K562 (cell line): ENCODE measurements at regions not wholly inside any gene's neighbourhood (a gene's known extent, or its start where the extent isn't known, plus 50 kb on each side); places are given as distances from the start of the nearest gene placed in this dataset.

ENCODE experiments used
- ATAC-seq: fragments of 200-7000 bp; cut with Tn5 transposase; 3 replicates; pipeline ENCODE4 v1.9.1; 2020; ENCODE audit warnings: moderate library complexity
- BruUV-seq: library from RNA; stranded (reverse); fragments of 400-500 nt; replicated peaks from 2 replicates; lab custom pipeline; 2021; lab: Mats Ljungman, UMichigan
- CTCF ChIA-PET: fragments of 300-600 bp; formaldehyde crosslinking; extraction: SDS; loops from one replicate; lab custom pipeline; 2021; ENCODE audit warnings: low intra/inter-chr PET ratio; lab: Yijun Ruan, JAX
- POLR2A ChIA-PET: fragments of 300-600, 350-650 bp; sonication (Branson Sonifier 250); formaldehyde crosslinking; extraction: SDS; loops from one replicate; lab custom pipeline; 2021; ENCODE audit warnings: antibody characterized with exemption, inconsistent platforms; lab: Yijun Ruan, JAX
- DNase-seq, 4 experiments: peaks; one replicate each; pipeline versions ENCODE4 v3.0.0 to v3.0.0-alpha.2; 2011 to 2018; ENCODE audit warnings: low spot score in 3 of 4, mixed read lengths in 3 of 4; ENCODE audit errors: extremely low read depth in 1 of 4
- FAIRE-seq: peaks from 2 replicates; lab custom pipeline; 2011; peaks lifted over from hg19 to GRCh38; lab: Jason Lieb, UNC
- H2AFZ ChIP-seq: 2 replicates; pipeline ENCODE4 v1.6.0; 2011; ENCODE audit warnings: low read depth, low read length, control low read depth, inconsistent platforms
- H3K27ac ChIP-seq: fragments of 200-600 bp; 3 replicates; pipeline ENCODE4 v1.8.0; 2011; ENCODE audit warnings: low read depth, mild to moderate bottlenecking, control low read depth, inconsistent platforms, low read length, moderate library complexity, mixed read lengths; ENCODE audit errors: extremely low read depth
- H3K27me3 ChIP-seq, 2 experiments: fragments of 300-600 bp in 1 of 2; 2 replicates in 1 of 2; 3 replicates in 1 of 2; pipeline versions ENCODE4 v1.6.0 to v1.8.0; 2011; ENCODE audit warnings: inconsistent platforms in 2 of 2, low read length in 2 of 2, mild to moderate bottlenecking in 1 of 2, mixed read lengths in 1 of 2, moderate library complexity in 1 of 2; ENCODE audit not compliant: control insufficient read depth in 2 of 2, insufficient read depth in 2 of 2
- H3K36me3 ChIP-seq: fragments of 300-600 bp; 3 replicates; pipeline ENCODE4 v1.8.0; 2011; ENCODE audit warnings: mild to moderate bottlenecking, low read length, inconsistent platforms; ENCODE audit not compliant: control insufficient read depth, insufficient read depth
- H3K4me1 ChIP-seq, 2 experiments: fragments of 200-600 bp in 1 of 2; replicated peaks in 1 of 2; 2 replicates in 1 of 2; 3 replicates in 1 of 2; pipeline versions ENCODE4 v1.5.1 to v1.8.0; 2011; ENCODE audit warnings: inconsistent platforms in 2 of 2, low read length in 2 of 2, mild to moderate bottlenecking in 1 of 2, mixed read lengths in 1 of 2, moderate library complexity in 1 of 2; ENCODE audit not compliant: control insufficient read depth in 2 of 2, insufficient read depth in 2 of 2
- H3K4me2 ChIP-seq: 2 replicates; pipeline ENCODE4 v1.6.1; 2011; ENCODE audit warnings: low read length, control low read depth, inconsistent platforms, mixed read lengths; ENCODE audit not compliant: insufficient read depth
- H3K4me3 ChIP-seq: fragments of 200-600 bp; sonication (generic), shearing (Covaris generic); 2 replicates; pipeline ENCODE4 v1.5.1; 2016; ENCODE audit warnings: control low read depth, inconsistent platforms
- H3K79me2 ChIP-seq: fragments of 200-600 bp; 3 replicates; pipeline ENCODE4 v1.8.0; 2011; ENCODE audit warnings: low read length, inconsistent platforms; ENCODE audit not compliant: control insufficient read depth, insufficient read depth
- H3K9ac ChIP-seq, 2 experiments: 2 replicates each; pipeline versions ENCODE4 v1.6.0 to v1.6.1; 2011; ENCODE audit warnings: low read depth in 2 of 2, low read length in 2 of 2, control low read depth in 1 of 2, inconsistent platforms in 1 of 2, mild to moderate bottlenecking in 1 of 2, mixed read lengths in 1 of 2; ENCODE audit not compliant: insufficient read depth in 1 of 2
- H3K9me1 ChIP-seq: one replicate; pipeline ENCODE4 v1.6.0; 2011; ENCODE audit warnings: inconsistent platforms, mild to moderate bottlenecking, low read length, moderate library complexity; ENCODE audit not compliant: control insufficient read depth, insufficient read depth
- H3K9me3 ChIP-seq: replicated peaks from 2 replicates; pipeline ENCODE4 v1.5.1; 2011; ENCODE audit warnings: low read depth, low read length, inconsistent platforms; ENCODE audit not compliant: control insufficient read depth, insufficient read depth
- H4K20me1 ChIP-seq: replicated peaks from 2 replicates; pipeline ENCODE4 v1.6.1; 2011; ENCODE audit warnings: low read length, inconsistent platforms, mixed read lengths; ENCODE audit not compliant: control insufficient read depth, insufficient read depth
- ELK1 ChIP-seq: sonication (generic); formaldehyde crosslinking; IDR thresholded peaks from 2 replicates; pipeline ENCODE4 v1.8.1; 2022; ENCODE audit warnings: missing genetic modification reagents
- MCM7 ChIP-seq, 2 experiments: fragments of 450-650 bp; IDR thresholded peaks; 2 replicates each; pipeline ENCODE4 v1.6.1; 2016 to 2018
- POU5F1 ChIP-seq: fragments of 150-350 bp; IDR thresholded peaks from 2 replicates; pipeline ENCODE4 v1.6.1; 2014; ENCODE audit warnings: borderline replicate concordance, low read length, low read depth, mild to moderate bottlenecking; ENCODE audit not compliant: partially characterized antibody
- ZNF707 ChIP-seq: fragments of 250-450 bp; sonication (Bioruptor Pico); conservative IDR thresholded peaks from 2 replicates; pipeline ENCODE4 v1.8.0; 2022; ENCODE audit warnings: inconsistent platforms, mild to moderate bottlenecking, moderate library complexity
- whole genome bisulfite sequencing: fragments of 100-300 bp; shearing (Covaris generic); methylation state at CpG from one replicate; pipeline ENCODE4 v1.1.6; 2016; ENCODE audit warnings: low coverage, mixed read lengths; ENCODE audit not compliant: insufficient coverage; ENCODE audit errors: missing lambda C conversion rate; 5-methylcytosine and 5-hydroxymethylcytosine counted together
- in situ Hi-C: fragments of 300-500 bp; cut with MboI; formaldehyde crosslinking; loops from 4 replicates; pipeline ENCODE4 v1.15.0; 2018; ENCODE audit warnings: inconsistent platforms, mixed read lengths
- intact Hi-C: fragments of 100-400 bp; cut with micrococcal nuclease; formaldehyde crosslinking; loops from 2 replicates; pipeline ENCODE4 v1.14.2; 2022

GRCh38 chr10:83343676-83344075 lies 795.6 kb upstream of the GHITM start (continued):
- no peak for TF ChIP-seq POU5F1
- TF ChIP-seq ELK1 (CRISPR knock-in tag), result no peak
- TF ChIP-seq, all 486 proteins: peak for 0

DNA sequence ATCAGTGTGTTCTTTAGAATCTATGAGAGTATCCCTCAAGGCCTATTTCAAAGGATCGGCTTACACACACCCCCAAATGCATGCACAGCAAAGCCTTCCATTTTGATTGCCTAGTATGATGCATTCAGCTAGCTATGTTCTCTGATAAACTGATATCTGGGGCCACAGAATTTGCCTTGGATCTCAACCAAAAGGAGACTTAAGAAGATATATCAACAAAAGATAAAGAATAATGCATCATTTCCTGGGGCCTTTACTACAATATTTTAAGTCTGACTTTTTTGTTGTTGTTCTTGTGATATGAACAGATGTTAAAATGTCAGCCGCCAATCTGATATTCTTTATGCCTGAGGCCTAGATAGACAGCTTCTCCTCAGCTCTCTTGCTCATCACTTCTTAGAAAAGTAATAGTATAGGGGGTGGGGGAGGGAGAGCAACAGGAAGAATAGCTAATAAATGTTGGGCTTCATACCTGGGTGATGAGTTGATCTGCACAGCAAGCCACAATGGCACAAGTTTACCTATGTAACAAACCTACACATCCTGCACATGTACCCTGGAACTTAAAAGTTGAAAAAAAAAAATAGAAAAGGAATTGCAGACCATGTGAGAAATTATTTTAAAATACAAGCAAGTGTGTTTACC lies 792.9 kb upstream of the GHITM start:
- no peaks in the 10 kb centered on the region for H3K79me2 ChIP-seq

More for the DNA sequence above, 792.9 kb upstream of the GHITM start:
- CTCF ChIA-PET, result no interaction called here
- in situ Hi-C loops (no loop called here), intact Hi-C loops (no loop called here)
- no peaks in the 10 kb centered on the region for H4K20me1 ChIP-seq
- POLR2A ChIA-PET, result interaction anchor here (0.8 kb wide), 1 partner anchor 369 kb away, joined by 5 read pairs; no protein-coding TSS in a partner anchor
- no peaks in the 10 kb centered on the region for H3K4me1 ChIP-seq
- no TSS peak for BruUV-seq
- ATAC-seq, result no peak
- no peaks in the 10 kb centered on the region for H3K9me1 ChIP-seq
- TF ChIP-seq ZNF707 (CRISPR knock-in tag) (no peak), MCM7 (IDR thresholded peaks at IDR 0.05) (no peak)
- no peak overlapping the region for H3K4me2 ChIP-seq
- WGBS, result 3% methylated on average over 2 of the region's 2 CpGs
- H2AFZ ChIP-seq, result no peak overlapping the region
- H3K4me3 ChIP-seq, result no peak overlapping the region
- DNase-seq, result no peak
- H3K9me3 ChIP-seq, result peaks cover 1% of the 10 kb centered on the region
- no peaks in the 10 kb centered on the region for H3K27me3 ChIP-seq
- H3K36me3 ChIP-seq, result no peaks in the 10 kb centered on the region
- H3K9ac ChIP-seq, result no peak overlapping the region
- no peak overlapping the region for H3K27ac ChIP-seq
- FAIRE-seq, result no peak
